B cell (primary cell): ENCODE measurements at regions not wholly inside any gene's neighbourhood (a gene's known extent, or its start where the extent isn't known, plus 50 kb on each side); places are given as distances from the start of the nearest gene placed in this dataset.

Experiments
- ATAC-seq: fragments of 200-7000 bp; cut with Tn5 transposase; one replicate; pipeline ENCODE4 v1.10.0; 2021; ENCODE audit warnings: low read depth, mild to moderate bottlenecking, moderate number of reproducible peaks, moderate library complexity
- CTCF ChIA-PET: fragments of 350-600 bp; sonication (Branson Sonifier 250); formaldehyde crosslinking; loops from one replicate; lab custom pipeline; 2021; ENCODE audit warnings: antibody characterized with exemption, inconsistent platforms; lab: Charles Lee
- POLR2A ChIA-PET: fragments of 350-600 bp; sonication (Branson Sonifier 250); formaldehyde crosslinking; loops from one replicate; lab custom pipeline; 2021; ENCODE audit warnings: antibody characterized with exemption; lab: Charles Lee
- DNase-seq: peaks from one replicate; pipeline ENCODE4 v3.0.0; 2013
- H2AFZ ChIP-seq: 2 replicates; pipeline ENCODE4 v1.6.1; 2012; ENCODE audit warnings: mild to moderate bottlenecking, low read depth, low read length; ENCODE audit not compliant: insufficient read depth, poor library complexity, severe bottlenecking
- H3K27ac ChIP-seq, 2 donors: 1 replicate in 1 of 2; 2 replicates in 1 of 2; pipeline ENCODE4 v1.5.1; 2012 to 2013; ENCODE audit warnings: low read length in 2 of 2, mild to moderate bottlenecking in 2 of 2, moderate library complexity in 1 of 2
- H3K27me3 ChIP-seq, 4 experiments: fragments of 200-600 bp in 1 of 4; sonication (generic) in 1 of 4; replicated peaks in 1 of 4; 1 replicate in 2 of 4; 2 replicates in 2 of 4; pipeline versions ENCODE4 v1.6.1 to v1.7.0; 2013 to 2016; ENCODE audit warnings: low read length in 3 of 4, mild to moderate bottlenecking in 2 of 4, mixed read lengths in 1 of 4, moderate library complexity in 1 of 4; ENCODE audit not compliant: insufficient read depth in 4 of 4, control insufficient read depth in 3 of 4; ENCODE audit errors: control extremely low read depth in 1 of 4
- H3K36me3 ChIP-seq, 2 experiments: replicated peaks in 1 of 2; 1 replicate in 1 of 2; 2 replicates in 1 of 2; pipeline versions ENCODE4 v1.6.1 to v1.7.1; 2013; ENCODE audit warnings: low read length in 1 of 2; ENCODE audit not compliant: insufficient read depth in 2 of 2, control insufficient read depth in 1 of 2; ENCODE audit errors: control extremely low read depth in 1 of 2, extremely low read depth in 1 of 2
- H3K4me1 ChIP-seq, 2 donors: fragments of 200-600 bp in 1 of 2; sonication (generic) in 1 of 2; 1 replicate in 1 of 2; 2 replicates in 1 of 2; pipeline versions ENCODE4 v1.5.1 to v1.6.1; 2013 to 2017; ENCODE audit warnings: low read length in 2 of 2; ENCODE audit not compliant: control insufficient read depth in 2 of 2, insufficient read depth in 2 of 2
- H3K4me2 ChIP-seq: replicated peaks from 2 replicates; pipeline ENCODE3; 2012; ENCODE audit warnings: mild to moderate bottlenecking, low read depth, low read length; ENCODE audit not compliant: poor library complexity, severe bottlenecking
- H3K4me3 ChIP-seq, 5 experiments: fragments of 200-600 bp in 1 of 5; sonication (generic) in 1 of 5; 1 replicate in 3 of 5; 2 replicates in 2 of 5; pipeline versions ENCODE4 v1.5.1 to v1.7.0; 2011 to 2016; ENCODE audit warnings: low read length in 4 of 5, mild to moderate bottlenecking in 4 of 5, low read depth in 2 of 5, control low read depth in 1 of 5, moderate library complexity in 1 of 5; ENCODE audit not compliant: insufficient read depth in 1 of 5; ENCODE audit errors: control extremely low read depth in 1 of 5, extremely low read depth in 1 of 5
- H3K79me2 ChIP-seq: fragments of 200-600 bp; sonication (generic); one replicate; pipeline ENCODE4 v1.6.0; 2016; ENCODE audit warnings: low read length; ENCODE audit not compliant: control insufficient read depth, insufficient read depth
- H3K9ac ChIP-seq: fragments of 200-600 bp; sonication (generic); 2 replicates; pipeline ENCODE4 v1.6.1; 2017; ENCODE audit warnings: mild to moderate bottlenecking, low read length, moderate library complexity
- H3K9me3 ChIP-seq, 3 donors: one replicate each; pipeline versions ENCODE4 v1.6.1 to v1.7.1; 2013; ENCODE audit warnings: low read length in 2 of 3; ENCODE audit not compliant: control insufficient read depth in 2 of 3, insufficient read depth in 1 of 3; ENCODE audit errors: control extremely low read depth in 1 of 3
- H4K20me1 ChIP-seq: 2 replicates; pipeline ENCODE4 v1.6.0; 2012; ENCODE audit warnings: mild to moderate bottlenecking, low read length; ENCODE audit not compliant: insufficient read depth, control insufficient read depth, poor library complexity, severe bottlenecking
- H3K27ac Mint-ChIP-seq: one replicate; pipeline ENCODE4 v1.8.0; 2021; ENCODE audit warnings: mixed read lengths
- H3K27me3 Mint-ChIP-seq: one replicate; pipeline ENCODE4 v1.8.0; 2021; ENCODE audit warnings: mixed read lengths
- H3K4me1 Mint-ChIP-seq: one replicate; pipeline ENCODE4 v1.8.0; 2021; ENCODE audit warnings: mixed read lengths
- H3K4me3 Mint-ChIP-seq: one replicate; pipeline ENCODE4 v1.8.0; 2021; ENCODE audit warnings: mixed read lengths
- H3K9me3 Mint-ChIP-seq: one replicate; pipeline ENCODE4 v1.8.0; 2022; ENCODE audit warnings: mixed read lengths; ENCODE audit not compliant: insufficient read depth
- EZH2 ChIP-seq: IDR thresholded peaks from 2 replicates; pipeline ENCODE4 v1.6.1; 2012; ENCODE audit warnings: borderline replicate concordance, low read depth, mild to moderate bottlenecking, moderate library complexity, low read length; ENCODE audit not compliant: insufficient read depth, poor library complexity, severe bottlenecking
- WGBS: methylation state at CpG from one replicate; pipeline ENCODE4 v1.1.5; 2013; ENCODE audit warnings: missing lambda C conversion rate; ENCODE audit not compliant: insufficient coverage; 5-methylcytosine and 5-hydroxymethylcytosine counted together
- intact Hi-C: fragments of 100-400 bp; cut with micrococcal nuclease; formaldehyde crosslinking; loops from one replicate; pipeline ENCODE4 v1.10.0; 2022
- TF ChIP-seq, protein P1 (sequence below): fragments of 200-600 bp; IDR thresholded peaks from one replicate; pipeline ENCODE4 v1.8.0; 2022; ENCODE audit warnings: antibody characterized with exemption, mild to moderate bottlenecking

DNA sequence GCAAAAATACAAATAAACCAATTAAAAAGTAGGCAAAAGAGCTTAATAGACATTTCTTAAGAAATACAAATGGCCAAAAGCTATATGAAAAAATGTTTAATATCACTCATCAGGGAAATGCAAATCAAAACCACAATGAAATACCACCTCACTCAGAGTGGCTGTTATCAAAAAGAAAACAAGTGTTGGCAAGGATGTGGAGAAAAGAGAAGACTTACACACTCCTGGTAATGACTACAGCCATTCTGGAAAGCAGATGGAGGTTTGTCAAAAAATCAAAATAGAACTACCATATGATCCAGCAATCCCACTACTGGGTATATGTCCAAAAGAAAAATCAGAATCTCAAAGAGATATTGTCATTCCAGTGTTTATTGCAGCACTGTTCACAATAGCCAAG is 223.5 kb upstream of the SLC10A2 start:
- no peak overlapping the region for H3K4me2 ChIP-seq
- no peak for DNase-seq
- no peak for TF ChIP-seq EZH2
- TF ChIP-seq, protein P1, sequence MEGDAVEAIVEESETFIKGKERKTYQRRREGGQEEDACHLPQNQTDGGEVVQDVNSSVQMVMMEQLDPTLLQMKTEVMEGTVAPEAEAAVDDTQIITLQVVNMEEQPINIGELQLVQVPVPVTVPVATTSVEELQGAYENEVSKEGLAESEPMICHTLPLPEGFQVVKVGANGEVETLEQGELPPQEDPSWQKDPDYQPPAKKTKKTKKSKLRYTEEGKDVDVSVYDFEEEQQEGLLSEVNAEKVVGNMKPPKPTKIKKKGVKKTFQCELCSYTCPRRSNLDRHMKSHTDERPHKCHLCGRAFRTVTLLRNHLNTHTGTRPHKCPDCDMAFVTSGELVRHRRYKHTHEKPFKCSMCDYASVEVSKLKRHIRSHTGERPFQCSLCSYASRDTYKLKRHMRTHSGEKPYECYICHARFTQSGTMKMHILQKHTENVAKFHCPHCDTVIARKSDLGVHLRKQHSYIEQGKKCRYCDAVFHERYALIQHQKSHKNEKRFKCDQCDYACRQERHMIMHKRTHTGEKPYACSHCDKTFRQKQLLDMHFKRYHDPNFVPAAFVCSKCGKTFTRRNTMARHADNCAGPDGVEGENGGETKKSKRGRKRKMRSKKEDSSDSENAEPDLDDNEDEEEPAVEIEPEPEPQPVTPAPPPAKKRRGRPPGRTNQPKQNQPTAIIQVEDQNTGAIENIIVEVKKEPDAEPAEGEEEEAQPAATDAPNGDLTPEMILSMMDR = no peak
- no peaks in the 10 kb centered on the region for H3K4me1 ChIP-seq
- H3K4me3 ChIP-seq = no peak overlapping the region
- no peaks in the 10 kb centered on the region for H3K36me3 ChIP-seq
- no peak overlapping the region for H3K4me3 Mint-ChIP-seq
- H2AFZ ChIP-seq = no peak overlapping the region
- intact Hi-C loops = no loop called here
- no peaks in the 10 kb centered on the region for H3K27me3 ChIP-seq
- no peak overlapping the region for H3K27ac Mint-ChIP-seq
- H3K4me1 Mint-ChIP-seq = no peaks in the 10 kb centered on the region
- CTCF ChIA-PET = no interaction called here
- H4K20me1 ChIP-seq = no peaks in the 10 kb centered on the region
- no peaks in the 10 kb centered on the region for H3K9me3 ChIP-seq
- H3K27me3 Mint-ChIP-seq = no peaks in the 10 kb centered on the region
- H3K9me3 Mint-ChIP-seq = no peaks in the 10 kb centered on the region
- ATAC-seq = no peak
- no peaks in the 10 kb centered on the region for H3K79me2 ChIP-seq
- POLR2A ChIA-PET = no interaction called here
- no peak overlapping the region for H3K9ac ChIP-seq
- H3K27ac ChIP-seq = no peak overlapping the region

DNA sequence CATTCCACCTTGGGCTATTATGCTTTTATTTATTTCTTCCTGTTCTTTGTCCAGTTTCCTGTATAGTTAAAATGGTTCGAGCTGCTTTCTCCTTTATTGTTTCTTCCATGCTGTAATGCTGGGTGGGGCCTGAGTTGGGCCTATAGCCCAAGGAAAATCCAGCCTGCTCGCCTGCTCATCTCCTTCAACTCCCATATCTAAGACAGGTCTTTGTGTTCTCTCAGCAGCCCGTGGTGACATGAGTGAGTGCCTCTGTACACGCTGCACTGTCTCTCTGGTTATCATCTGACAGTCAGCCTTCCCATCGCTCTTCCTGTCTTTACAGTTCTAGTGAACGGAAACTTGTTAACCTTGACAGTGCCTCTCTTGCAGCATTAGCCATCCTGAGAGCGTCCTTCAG is 221.9 kb upstream of the SLC10A2 start:
- H3K27ac ChIP-seq = no peak overlapping the region
- H4K20me1 ChIP-seq = no peaks in the 10 kb centered on the region
- H3K4me1 ChIP-seq = no peaks in the 10 kb centered on the region
- H3K79me2 ChIP-seq = no peaks in the 10 kb centered on the region
- Mint-ChIP-seq H3K4me1 (no peaks in the 10 kb centered on the region), H3K4me3 (no peak overlapping the region), H3K27me3 (peaks cover 2% of the 10 kb centered on the region), H3K9me3 (no peaks in the 10 kb centered on the region), H3K27ac (no peak overlapping the region)
- DNase-seq = no peak
- H3K4me2 ChIP-seq = no peak overlapping the region
- no peaks in the 10 kb centered on the region for H3K27me3 ChIP-seq
- ATAC-seq = no peak
- no peaks in the 10 kb centered on the region for H3K9me3 ChIP-seq
- H3K4me3 ChIP-seq = no peak overlapping the region
- ChIA-PET CTCF (no interaction called here), POLR2A (no interaction called here)
- no peaks in the 10 kb centered on the region for H3K36me3 ChIP-seq
- no peak for TF ChIP-seq EZH2
- TF ChIP-seq, protein P1 = no peak
- 53% methylated on average over 6 of the region's 7 CpGs for WGBS
- no peak overlapping the region for H2AFZ ChIP-seq
- intact Hi-C loops = no loop called here
- H3K9ac ChIP-seq = no peak overlapping the region
